LNCaP clone FGC (cell line): ENCODE measurements at regions not wholly inside any gene's neighbourhood (a gene's known extent, or its start where the extent isn't known, plus 50 kb on each side); places are given as distances from the start of the nearest gene placed in this dataset.
"Not testable (repeated sequence)": the region's sequence is repeated elsewhere in the genome, so short reads cannot be mapped to it uniquely, and the experiment has no call there.

Source experiments
- DNase-seq: peaks from one replicate; pipeline ENCODE4 v3.0.0-alpha.2; 2011; ENCODE audit warnings: low read depth
- H3K4me3 ChIP-seq: 2 replicates; pipeline ENCODE4 v1.5.1; 2011; ENCODE audit warnings: mild to moderate bottlenecking, low read depth, low read length, control low read depth
- CTCF ChIP-seq: IDR thresholded peaks from 2 replicates; pipeline ENCODE4 v1.5.1; 2012; ENCODE audit warnings: mild to moderate bottlenecking; ENCODE audit not compliant: control insufficient read depth, insufficient read depth; ENCODE audit errors: extremely low read depth

- no peak overlapping the region for H3K4me3 ChIP-seq
- no peak for DNase-seq
- TF ChIP-seq CTCF: no peak
Measured at GRCh38 chr2:131801210-131801744, 273.6 kb downstream of the CCDC74A start.

- H3K4me3 ChIP-seq: peak overlapping the region; percentile 50
- peak; percentile 71 for TF ChIP-seq CTCF
- peak; percentile 7 for DNase-seq
Measured at GRCh38 chr2:131801745-131802350, 274.2 kb downstream of the CCDC74A start.

GRCh38 chr2:131802351-131802836 is 274.7 kb downstream of the CCDC74A start:
- peak overlapping the region; percentile 50 for H3K4me3 ChIP-seq
- DNase-seq: not testable (repeated sequence)

GRCh38 chr2:131803237-131803636 is 275.5 kb downstream of the CCDC74A start:
- DNase-seq, H3K4me3 ChIP-seq: not testable (repeated sequence)

- H3K4me3 ChIP-seq, DNase-seq: not testable (repeated sequence)
Measured at GRCh38 chr2:131812605-131813004, 284.9 kb downstream of the CCDC74A start.

- H3K4me3 ChIP-seq, DNase-seq: not testable (repeated sequence)
Measured at GRCh38 chr2:131813378-131813777, 285.7 kb downstream of the CCDC74A start.

- DNase-seq: not testable (repeated sequence)
Measured at GRCh38 chr2:131818267-131818973, 290.7 kb downstream of the CCDC74A start.

GRCh38 chr2:131822237-131822721 is 294.6 kb downstream of the CCDC74A start:
- not testable (repeated sequence) for H3K4me3 ChIP-seq, DNase-seq
- 0 out of 2 replicates have a peak, but pooled peaks have one; percentile 24 for TF ChIP-seq CTCF

More at GRCh38 chr2:131818267-131818973, 290.7 kb downstream of the CCDC74A start:
- H3K4me3 ChIP-seq: not testable (repeated sequence)

GRCh38 chr2:131823058-131823457 is 295.4 kb downstream of the CCDC74A start:
- not testable (repeated sequence) for H3K4me3 ChIP-seq, DNase-seq

GRCh38 chr2:131824986-131825385 is 297.3 kb downstream of the CCDC74A start:
- not testable (repeated sequence) for DNase-seq

More at GRCh38 chr2:131824986-131825385, 297.3 kb downstream of the CCDC74A start:
- not testable (repeated sequence) for H3K4me3 ChIP-seq
